ENCODE measurements at regions not wholly inside any gene's neighbourhood (a gene's known extent, or its start where the extent isn't known, plus 50 kb on each side); places are given as distances from the start of the nearest gene placed in this dataset.
"Not testable (repeated sequence)": the region's sequence is repeated elsewhere in the genome, so short reads cannot be mapped to it uniquely, and the experiment has no call there.

DNA sequence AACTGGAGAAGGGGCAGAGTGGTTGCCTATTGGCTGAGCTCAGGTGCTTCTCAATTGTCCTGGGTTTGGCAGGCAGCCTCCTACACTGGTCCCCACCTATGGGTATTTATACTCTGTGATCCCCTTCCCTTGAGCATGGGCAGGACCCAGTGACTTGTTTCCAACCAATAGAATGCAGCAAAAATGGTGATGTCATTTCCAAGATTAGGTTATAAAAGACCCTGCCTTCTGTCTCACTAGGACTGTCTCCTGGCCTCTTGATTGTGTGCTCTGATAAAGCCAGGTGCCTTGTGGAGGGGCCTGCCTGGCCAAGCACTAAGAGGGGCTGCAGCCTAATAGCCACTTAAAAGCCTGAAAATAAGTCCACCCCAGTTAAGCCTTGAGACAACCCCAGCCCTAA is 76.1 kb downstream of the MSX2 start:
- Mint-ChIP-seq H3K27ac (no peak overlapping the region), H3K4me1 (ENCODE audit: low read depth) (peaks cover 2% of the 10 kb centered on the region), H3K9me3 (peaks cover 5% of the 10 kb centered on the region), H3K4me3 (no peak overlapping the region), H3K27me3 (ENCODE audit: low read depth) (peaks cover 35% of the 10 kb centered on the region), H3K36me3 (ENCODE audit: low read depth) (no peaks in the 10 kb centered on the region)
- CTCF ChIA-PET, result no interaction called here
- intact Hi-C loops (cut with micrococcal nuclease), result no loop called here
- no peak for DNase-seq

DNA sequence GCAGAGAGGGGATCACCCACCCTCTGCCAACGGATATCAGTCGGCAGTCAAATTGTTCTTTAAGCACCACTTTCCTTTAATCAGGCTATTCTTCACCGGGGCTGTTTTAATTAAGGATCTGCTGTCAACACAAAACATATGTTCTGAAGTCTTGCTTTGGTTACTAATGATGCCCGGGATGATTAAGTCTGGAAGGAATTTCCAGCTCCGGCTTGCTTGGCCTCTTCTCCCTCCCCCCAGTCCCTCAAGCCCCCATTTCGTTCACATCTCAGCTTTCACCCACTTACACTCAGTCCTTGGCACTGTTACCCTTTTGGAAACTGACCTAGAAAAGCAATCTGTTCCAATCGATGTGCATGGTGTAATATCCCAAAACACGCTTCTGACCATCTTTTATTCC is 74.7 kb downstream of the MSX2 start:
- Mint-ChIP-seq H3K9me3 (no peaks in the 10 kb centered on the region), H3K4me1 (ENCODE audit: low read depth) (peaks cover 2% of the 10 kb centered on the region), H3K4me3 (no peak overlapping the region), H3K36me3 (ENCODE audit: low read depth) (no peaks in the 10 kb centered on the region), H3K27ac (no peak overlapping the region), H3K27me3 (ENCODE audit: low read depth) (peaks cover 39% of the 10 kb centered on the region)
- intact Hi-C loops (cut with micrococcal nuclease), result no loop called here
- no peak for DNase-seq
- CTCF ChIA-PET, result no interaction called here

DNA sequence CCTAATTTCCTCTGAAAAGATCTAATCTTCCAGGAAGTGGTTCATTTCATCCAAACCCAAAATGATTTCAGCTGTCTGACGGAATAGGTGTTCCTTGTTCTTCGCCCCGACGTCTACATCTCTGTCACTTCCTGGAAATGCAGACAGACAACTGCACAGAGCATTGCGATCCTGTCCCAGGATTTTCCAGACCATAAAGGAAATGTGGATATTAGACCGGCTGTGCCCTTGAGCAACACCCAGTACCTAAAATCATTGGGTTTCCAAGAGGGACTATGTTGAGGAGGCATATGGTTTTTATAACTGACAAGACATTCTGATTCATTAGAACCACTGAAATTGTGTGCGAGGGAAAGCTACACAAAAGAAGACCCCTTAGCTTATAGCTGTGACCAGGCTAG is 74.2 kb downstream of the MSX2 start:
- Mint-ChIP-seq H3K9me3 (no peaks in the 10 kb centered on the region), H3K4me1 (ENCODE audit: low read depth) (peaks cover 2% of the 10 kb centered on the region), H3K27me3 (ENCODE audit: low read depth) (peaks cover 40% of the 10 kb centered on the region), H3K27ac (no peak overlapping the region), H3K36me3 (ENCODE audit: low read depth) (no peaks in the 10 kb centered on the region), H3K4me3 (no peak overlapping the region)
- no peak for DNase-seq
- CTCF ChIA-PET, result no interaction called here
- intact Hi-C loops (cut with micrococcal nuclease), result no loop called here

DNA sequence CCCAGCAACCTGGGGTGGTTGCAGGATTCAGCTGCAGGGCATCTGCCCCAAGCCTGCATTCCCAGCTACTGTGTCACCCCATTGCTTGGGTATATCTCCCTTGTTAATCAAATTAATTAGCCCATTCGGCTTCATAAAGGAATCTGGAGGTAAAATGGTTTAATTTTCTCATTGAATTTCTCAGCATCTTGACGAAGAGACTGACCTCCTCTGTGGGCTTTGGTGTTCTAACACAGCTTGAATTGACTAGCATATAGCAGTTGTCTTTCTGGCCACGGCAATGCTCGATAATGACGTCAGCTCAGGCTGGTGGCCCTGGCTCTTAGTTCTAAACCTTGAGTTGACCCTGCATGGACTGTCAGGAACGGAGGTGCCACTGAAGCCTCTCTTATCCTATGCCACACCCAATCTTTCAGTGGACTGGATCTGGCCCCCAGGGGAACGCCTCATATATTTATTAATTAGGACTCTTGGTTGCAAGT is 72.4 kb downstream of the MSX2 start:
- intact Hi-C loops (cut with micrococcal nuclease), result no loop called here
- no peaks in the 10 kb centered on the region for H3K36me3 Mint-ChIP-seq (ENCODE audit: low read depth)
- no peak overlapping the region for H3K27ac Mint-ChIP-seq
- CTCF ChIA-PET, result no interaction called here
- H3K4me1 Mint-ChIP-seq (ENCODE audit: low read depth), result peaks cover 2% of the 10 kb centered on the region
- no peak overlapping the region for H3K4me3 Mint-ChIP-seq
- H3K27me3 Mint-ChIP-seq (ENCODE audit: low read depth), result peaks cover 53% of the 10 kb centered on the region
- no peaks in the 10 kb centered on the region for H3K9me3 Mint-ChIP-seq
- no peak for DNase-seq

DNA sequence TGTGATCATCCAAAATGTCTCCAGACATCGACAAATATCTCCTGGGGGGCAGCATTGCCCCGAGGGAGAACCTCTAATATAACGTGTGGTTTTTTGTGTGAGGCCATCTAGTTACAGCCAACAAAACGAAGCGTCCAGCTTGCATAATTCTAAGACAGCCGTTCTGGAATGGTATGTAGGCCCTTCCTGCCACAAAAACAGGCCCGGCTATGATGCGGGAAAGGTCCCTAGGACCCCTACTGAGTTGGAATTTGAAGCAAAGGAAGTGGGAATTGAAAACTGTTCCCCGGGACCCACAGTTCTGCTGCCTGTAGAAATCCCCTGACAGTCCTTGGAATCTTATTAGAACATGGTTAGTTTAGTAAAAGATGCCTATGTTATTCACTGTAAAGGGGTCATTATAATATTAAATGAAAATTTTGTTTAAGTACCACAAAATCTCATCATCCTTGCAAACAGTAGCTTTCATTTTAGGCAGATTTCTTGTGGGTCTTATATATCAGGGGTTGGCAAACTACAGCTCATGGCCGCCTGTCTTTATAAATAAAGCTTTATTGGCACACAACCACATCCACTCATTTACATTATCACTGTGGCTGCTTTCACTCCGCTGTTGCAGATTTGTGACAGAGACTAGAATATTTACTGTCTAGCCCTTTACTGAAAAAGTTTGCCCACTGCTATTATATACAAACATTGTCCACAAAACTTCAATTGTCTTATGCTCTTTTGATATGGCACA is 70.7 kb downstream of the MSX2 start:
- CTCF ChIA-PET, result interaction anchor here (0.5 to 1.4 kb wide), 5 partner anchors 112 to 1101 kb away, joined by 3 to 9 read pairs (median 4); no protein-coding TSS in a partner anchor

DNA sequence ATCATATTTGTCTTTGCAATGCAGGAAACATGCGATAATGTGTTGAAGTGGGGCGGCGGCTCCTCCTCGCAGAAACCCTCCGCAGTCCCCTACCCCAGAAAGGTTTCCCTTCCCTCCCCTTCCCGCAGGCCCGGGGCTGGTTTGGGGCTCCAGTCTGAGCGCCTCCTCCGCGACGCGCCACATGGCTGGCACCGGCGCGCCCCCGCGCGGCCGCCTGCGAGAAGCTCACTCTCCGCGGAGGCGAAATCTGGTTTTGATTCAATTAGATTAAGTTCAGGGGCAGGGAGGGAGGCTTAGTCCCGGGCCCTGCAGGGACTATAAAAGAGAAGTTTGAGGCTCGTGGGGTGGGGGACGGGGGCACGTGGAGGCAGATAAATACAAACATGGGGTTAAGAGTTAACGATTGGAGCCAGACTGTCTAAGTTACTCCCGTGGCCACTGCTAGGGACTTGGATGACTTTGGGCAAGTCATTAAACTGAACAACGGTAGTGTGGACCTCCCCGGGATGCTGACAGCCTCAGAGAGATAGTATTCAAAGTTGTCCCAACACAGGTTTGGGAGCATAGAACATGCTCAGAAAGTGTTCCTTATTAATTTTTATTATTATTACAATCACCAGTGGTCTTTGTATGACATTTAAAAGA is 69.4 kb downstream of the MSX2 start:
- intact Hi-C loops (cut with micrococcal nuclease), result loop anchor here (1.0 kb wide), 2 partner anchors 375 to 467 kb away; no protein-coding TSS in a partner anchor
- no peak overlapping the region for H3K4me3 Mint-ChIP-seq
- CTCF ChIA-PET, result interaction anchor here (1.3 to 2.6 kb wide), 2 partner anchors 16 to 374 kb away, joined by 3 to 16 read pairs; no protein-coding TSS in a partner anchor
- peaks cover 49% of the 10 kb centered on the region for H3K27me3 Mint-ChIP-seq (ENCODE audit: low read depth)
- H3K36me3 Mint-ChIP-seq (ENCODE audit: low read depth), result no peaks in the 10 kb centered on the region
- peaks cover 2% of the 10 kb centered on the region for H3K4me1 Mint-ChIP-seq (ENCODE audit: low read depth)
- H3K27ac Mint-ChIP-seq, result no peak overlapping the region
- peak; percentile 59 for DNase-seq
- no peaks in the 10 kb centered on the region for H3K9me3 Mint-ChIP-seq

More for the DNA sequence above, 70.7 kb downstream of the MSX2 start:
- no peak overlapping the region for H3K27ac Mint-ChIP-seq
- no peaks in the 10 kb centered on the region for H3K36me3 Mint-ChIP-seq (ENCODE audit: low read depth)
- DNase-seq, result no peak
- intact Hi-C loops (cut with micrococcal nuclease), result no loop called here
- no peak overlapping the region for H3K4me3 Mint-ChIP-seq
- no peaks in the 10 kb centered on the region for H3K9me3 Mint-ChIP-seq
- peaks cover 2% of the 10 kb centered on the region for H3K4me1 Mint-ChIP-seq (ENCODE audit: low read depth)
- peaks cover 50% of the 10 kb centered on the region for H3K27me3 Mint-ChIP-seq (ENCODE audit: low read depth)

DNA sequence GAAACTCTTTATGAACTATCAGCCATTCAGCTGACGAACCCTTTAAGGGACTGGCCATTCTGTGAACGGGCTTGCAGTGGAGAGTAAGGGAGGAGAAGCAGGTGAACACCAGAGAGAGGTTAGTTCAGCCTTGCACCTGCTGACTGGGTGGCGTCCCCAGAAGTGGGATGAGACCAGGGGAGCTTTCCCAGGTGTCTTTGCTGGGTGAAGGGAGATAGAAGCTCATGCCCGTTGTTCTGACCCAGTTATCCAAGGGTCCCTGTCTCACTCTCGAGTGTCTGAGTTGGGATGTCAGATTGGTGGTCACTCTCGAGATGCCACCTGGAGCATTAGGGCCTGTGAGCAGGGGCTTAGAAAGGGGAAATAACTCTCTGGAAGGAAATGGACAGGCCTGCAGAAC is 68.7 kb downstream of the MSX2 start:
- Mint-ChIP-seq H3K4me3 (no peak overlapping the region), H3K36me3 (ENCODE audit: low read depth) (no peaks in the 10 kb centered on the region), H3K27me3 (ENCODE audit: low read depth) (peaks cover 47% of the 10 kb centered on the region), H3K4me1 (ENCODE audit: low read depth) (no peaks in the 10 kb centered on the region), H3K9me3 (no peaks in the 10 kb centered on the region), H3K27ac (no peak overlapping the region)
- CTCF ChIA-PET, result interaction anchor here (1.3 to 2.6 kb wide), 2 partner anchors 16 to 373 kb away, joined by 3 to 16 read pairs; no protein-coding TSS in a partner anchor
- no peak for DNase-seq
- intact Hi-C loops (cut with micrococcal nuclease), result loop anchor here (1.0 kb wide), 2 partner anchors 374 to 466 kb away; no protein-coding TSS in a partner anchor

DNA sequence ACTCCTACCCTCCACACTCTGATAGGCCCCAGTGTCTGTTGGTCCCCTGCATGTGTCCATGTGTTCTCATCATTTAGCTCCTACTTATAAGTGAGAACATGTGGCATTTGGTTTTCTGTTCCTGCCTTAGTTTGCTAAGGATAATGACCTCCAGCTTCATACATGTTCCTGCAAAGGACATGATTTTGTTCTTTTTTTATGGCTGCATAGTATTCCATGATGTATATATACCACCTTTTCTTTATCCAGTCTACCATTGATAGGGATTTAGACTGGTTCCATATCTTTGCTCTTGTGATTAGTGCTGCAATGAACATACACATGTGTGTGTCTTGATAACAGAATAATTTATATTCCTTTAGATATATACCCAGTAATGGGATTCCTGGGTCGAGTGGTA is 67.9 kb downstream of the MSX2 start:
- H3K9me3 Mint-ChIP-seq; H3K36me3 Mint-ChIP-seq (ENCODE audit: low read depth); H3K4me1 Mint-ChIP-seq (ENCODE audit: low read depth); intact Hi-C loops (cut with micrococcal nuclease); DNase-seq; H3K27ac Mint-ChIP-seq; H3K4me3 Mint-ChIP-seq: not testable (repeated sequence)
- H3K27me3 Mint-ChIP-seq (ENCODE audit: low read depth), result peaks cover 42% of the 10 kb centered on the region
- CTCF ChIA-PET, result interaction anchor here (0.8 to 2.6 kb wide), 2 partner anchors 9 to 373 kb away, joined by 3 to 16 read pairs; no protein-coding TSS in a partner anchor

DNA sequence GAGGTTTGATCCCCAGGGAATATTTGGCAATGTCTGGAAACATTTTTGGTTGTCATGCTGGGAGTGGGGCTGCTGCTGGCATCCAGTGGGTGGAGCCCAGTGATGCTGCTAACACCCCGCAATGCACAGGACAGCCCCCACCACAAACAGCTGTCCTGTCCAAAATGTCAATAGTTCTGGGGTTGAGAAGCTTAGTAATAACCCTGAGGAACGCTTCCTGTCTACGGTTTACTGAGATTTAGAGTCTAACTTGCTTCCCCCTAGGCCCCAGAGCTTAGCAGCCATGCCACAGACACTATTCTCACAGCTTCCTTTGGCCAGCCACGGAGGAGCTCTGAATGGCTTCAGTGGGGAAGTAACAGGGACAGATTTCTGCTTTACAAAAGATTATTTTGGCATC is 66.5 kb downstream of the MSX2 start:
- Mint-ChIP-seq H3K4me1 (ENCODE audit: low read depth) (no peaks in the 10 kb centered on the region), H3K9me3 (no peaks in the 10 kb centered on the region), H3K36me3 (ENCODE audit: low read depth) (no peaks in the 10 kb centered on the region), H3K27me3 (ENCODE audit: low read depth) (peaks cover 34% of the 10 kb centered on the region), H3K27ac (no peak overlapping the region), H3K4me3 (no peak overlapping the region)
- DNase-seq, result no peak
- CTCF ChIA-PET, result no interaction called here
- intact Hi-C loops (cut with micrococcal nuclease), result no loop called here

DNA sequence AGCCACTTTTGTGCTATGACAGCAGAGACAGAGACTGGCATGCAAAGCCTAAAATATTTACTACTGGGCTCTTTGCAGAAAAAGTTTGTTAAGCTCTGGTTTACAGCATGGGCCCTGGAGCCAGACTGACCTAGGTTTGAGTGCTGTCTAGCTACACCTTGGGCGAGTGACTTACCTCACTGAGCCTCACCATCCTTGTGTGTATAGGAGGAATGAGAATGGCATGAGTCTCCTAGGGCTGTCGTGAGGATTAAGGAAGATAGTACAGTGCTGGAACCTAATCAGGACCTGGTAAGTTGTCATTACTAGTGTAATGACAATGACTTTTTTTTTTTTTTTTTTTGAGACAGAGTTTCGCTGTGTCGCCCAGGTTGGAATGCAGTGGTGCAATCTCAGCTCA is 65.2 kb downstream of the MSX2 start:
- CTCF ChIA-PET, result interaction anchor here (0.6 kb wide), 1 partner anchor 256 kb away, joined by 4 read pairs; no protein-coding TSS in a partner anchor
- Mint-ChIP-seq H3K9me3 (peaks cover 4% of the 10 kb centered on the region), H3K27me3 (ENCODE audit: low read depth) (peaks cover 38% of the 10 kb centered on the region), H3K4me1 (ENCODE audit: low read depth) (no peaks in the 10 kb centered on the region), H3K4me3 (no peak overlapping the region), H3K36me3 (ENCODE audit: low read depth) (no peaks in the 10 kb centered on the region), H3K27ac (no peak overlapping the region)
- intact Hi-C loops (cut with micrococcal nuclease), result no loop called here
- DNase-seq, result no peak

DNA sequence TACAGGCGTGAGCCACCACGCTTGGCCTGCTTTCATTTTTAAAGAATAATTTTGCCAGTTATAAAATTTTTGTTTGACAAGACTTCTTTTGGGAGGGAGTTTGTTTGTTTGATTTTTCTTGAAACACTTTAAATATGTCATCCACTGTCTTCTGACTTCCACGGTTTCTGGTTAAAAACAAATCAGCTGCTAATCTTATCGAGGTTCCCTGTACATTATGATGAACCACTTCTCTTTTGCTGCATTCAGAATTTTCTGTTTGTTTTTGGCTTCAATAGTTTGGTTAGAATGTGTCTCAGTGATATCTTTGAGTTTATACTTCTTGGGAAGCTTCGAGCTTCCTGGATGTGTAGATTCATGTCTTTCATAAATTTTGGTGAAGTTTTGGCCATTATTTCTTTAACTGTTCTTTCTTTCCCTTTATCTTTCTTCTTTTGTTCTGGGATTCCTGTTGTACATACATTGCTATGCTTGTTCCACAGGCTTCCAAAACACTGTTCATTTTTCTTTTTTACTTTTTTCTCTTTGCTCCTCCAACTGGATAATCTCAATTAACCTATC is 60.8 kb downstream of the MSX2 start:
- intact Hi-C loops (cut with micrococcal nuclease), result no loop called here
- no peak for DNase-seq
- Mint-ChIP-seq H3K27me3 (ENCODE audit: low read depth) (peaks cover 20% of the 10 kb centered on the region), H3K36me3 (ENCODE audit: low read depth) (no peaks in the 10 kb centered on the region), H3K27ac (no peak overlapping the region), H3K4me1 (ENCODE audit: low read depth) (no peaks in the 10 kb centered on the region), H3K4me3 (no peak overlapping the region), H3K9me3 (peaks cover 4% of the 10 kb centered on the region)
- CTCF ChIA-PET, result no interaction called here
